ENCODE measurements at regions not wholly inside any gene's neighbourhood (a gene's known extent, or its start where the extent isn't known, plus 50 kb on each side); places are given as distances from the start of the nearest gene placed in this dataset.

GRCh38 chr1:117270679-117271078 lies 60.0 kb upstream of the VTCN1 start:
- intact Hi-C loops (cut with DNase I), result loop anchor here (10.0 kb wide), 1 partner anchor 126 kb away; no protein-coding TSS in a partner anchor
- H3K4me1 ChIP-seq, result peaks cover 20 to 39% of the 10 kb centered on the region in 2 donors
- no peak overlapping the region for H3K4me3 ChIP-seq (replicated peaks in 1 of 3)
- H3K27ac ChIP-seq, result no peak overlapping the region
- no peaks in the 10 kb centered on the region for H3K27me3 ChIP-seq
- no peaks in the 10 kb centered on the region for H3K9me3 ChIP-seq
- no peak for TF ChIP-seq POLR2A (IDR thresholded peaks at IDR 0.05)
- TF ChIP-seq CTCF (IDR thresholded peaks at IDR 0.05), result no peak
- H3K36me3 ChIP-seq, result no peaks in the 10 kb centered on the region
- DNase-seq, result no peak

- intact Hi-C loops (cut with DNase I), result no loop called here
- TF ChIP-seq CTCF (IDR thresholded peaks at IDR 0.05) (no peak), POLR2A (IDR thresholded peaks at IDR 0.05) (no peak)
- peaks cover 18 to 29% of the 10 kb centered on the region in 2 donors for H3K4me1 ChIP-seq
- no peaks in the 10 kb centered on the region for H3K36me3 ChIP-seq
- peak overlapping the region; percentile 47 to 78 (median 69) for H3K27ac ChIP-seq
- H3K4me3 ChIP-seq (replicated peaks in 1 of 3), result no peak overlapping the region
- WGBS, 2 donors, result 41 to 44% methylated on average over 11 of the region's 11 CpGs
- H3K27me3 ChIP-seq, result no peaks in the 10 kb centered on the region
- H3K9me3 ChIP-seq, result no peaks in the 10 kb centered on the region
- peak; percentile 74 to 85 for DNase-seq
Observed at GRCh38 chr1:117268535-117269455, 58.1 kb upstream of the VTCN1 start.

GRCh38 chr1:117267232-117267774 lies 56.6 kb upstream of the VTCN1 start:
- H3K36me3 ChIP-seq, result no peaks in the 10 kb centered on the region
- 85 to 96% methylated on average over 3 of the region's 3 CpGs for WGBS, 2 donors
- H3K27ac ChIP-seq, result no peak overlapping the region
- H3K27me3 ChIP-seq, result no peaks in the 10 kb centered on the region
- TF ChIP-seq POLR2A (IDR thresholded peaks at IDR 0.05) (no peak), CTCF (IDR thresholded peaks at IDR 0.05) (no peak)
- no peak for DNase-seq
- intact Hi-C loops (cut with DNase I), result no loop called here
- no peak overlapping the region for H3K4me3 ChIP-seq (replicated peaks in 1 of 3)
- peaks cover 18 to 40% of the 10 kb centered on the region in 2 donors for H3K4me1 ChIP-seq
- H3K9me3 ChIP-seq, result no peaks in the 10 kb centered on the region

GRCh38 chr1:117262976-117263375 lies 52.2 kb upstream of the VTCN1 start:
- H3K36me3 ChIP-seq, result no peaks in the 10 kb centered on the region
- TF ChIP-seq POLR2A (IDR thresholded peaks at IDR 0.05) (no peak), CTCF (IDR thresholded peaks at IDR 0.05) (no peak)
- 36 to 56% methylated on average over 5 of the region's 5 CpGs for WGBS, 2 donors
- intact Hi-C loops (cut with DNase I), result no loop called here
- H3K27ac ChIP-seq, result no peak overlapping the region
- H3K9me3 ChIP-seq, result no peaks in the 10 kb centered on the region
- H3K4me1 ChIP-seq, result peaks cover 6 to 25% of the 10 kb centered on the region in 2 donors
- H3K27me3 ChIP-seq, result no peaks in the 10 kb centered on the region
- no peak overlapping the region for H3K4me3 ChIP-seq (replicated peaks in 1 of 3)
- DNase-seq, result no peak

- TF ChIP-seq POLR2A (IDR thresholded peaks at IDR 0.05) (no peak), CTCF (IDR thresholded peaks at IDR 0.05) (no peak)
- no peaks in the 10 kb centered on the region for H3K27me3 ChIP-seq
- H3K27ac ChIP-seq, result no peak overlapping the region
- WGBS, 2 donors, result 95 to 96% methylated on average over 2 of the region's 2 CpGs
- no peaks in the 10 kb centered on the region for H3K9me3 ChIP-seq
- H3K36me3 ChIP-seq, result no peaks in the 10 kb centered on the region
- no peak overlapping the region for H3K4me3 ChIP-seq (replicated peaks in 1 of 3)
- DNase-seq, result no peak
- peaks cover 0 to 11% of the 10 kb centered on the region in 2 donors for H3K4me1 ChIP-seq
- intact Hi-C loops (cut with DNase I), result no loop called here
Observed at GRCh38 chr1:117261424-117261785, 50.7 kb upstream of the VTCN1 start.
